Hepatocyte (in vitro differentiated cells): ENCODE measurements at regions not wholly inside any gene's neighbourhood (a gene's known extent, or its start where the extent isn't known, plus 50 kb on each side); places are given as distances from the start of the nearest gene placed in this dataset.

Experiments
- EZH2 ChIP-seq: fragments of 200-600 bp; sonication (generic); IDR thresholded peaks from 2 replicates; pipeline ENCODE4 v1.6.1; 2016; ENCODE audit warnings: antibody characterized with exemption, mild to moderate bottlenecking, borderline replicate concordance
- TF ChIP-seq, protein P1 (sequence below): fragments of 200-600 bp; sonication (generic); IDR thresholded peaks from 2 replicates; pipeline ENCODE4 v1.5.1; 2016; ENCODE audit warnings: antibody characterized with exemption, mild to moderate bottlenecking; ENCODE audit not compliant: poor library complexity

DNA sequence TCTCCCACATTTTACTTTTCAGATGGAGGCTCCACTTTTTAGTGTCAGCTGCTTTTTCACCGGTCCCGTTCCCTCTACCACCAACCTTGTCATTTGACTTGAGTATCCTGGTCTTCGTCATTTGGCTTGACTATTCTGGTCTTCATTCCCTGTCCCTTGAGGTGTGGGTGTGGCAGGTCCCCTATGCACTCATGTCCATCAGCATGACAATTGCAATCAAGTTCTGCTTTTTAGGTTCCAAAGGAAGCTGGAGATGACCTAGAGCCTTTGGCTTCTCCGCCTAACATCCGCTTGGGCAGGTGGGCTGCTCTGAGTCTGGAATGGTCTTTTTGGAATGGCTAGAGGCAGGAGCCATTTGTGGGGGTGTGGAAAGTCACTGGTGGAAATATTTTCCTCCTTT is 99.8 kb upstream of the MLN start:
- TF ChIP-seq, protein P1, sequence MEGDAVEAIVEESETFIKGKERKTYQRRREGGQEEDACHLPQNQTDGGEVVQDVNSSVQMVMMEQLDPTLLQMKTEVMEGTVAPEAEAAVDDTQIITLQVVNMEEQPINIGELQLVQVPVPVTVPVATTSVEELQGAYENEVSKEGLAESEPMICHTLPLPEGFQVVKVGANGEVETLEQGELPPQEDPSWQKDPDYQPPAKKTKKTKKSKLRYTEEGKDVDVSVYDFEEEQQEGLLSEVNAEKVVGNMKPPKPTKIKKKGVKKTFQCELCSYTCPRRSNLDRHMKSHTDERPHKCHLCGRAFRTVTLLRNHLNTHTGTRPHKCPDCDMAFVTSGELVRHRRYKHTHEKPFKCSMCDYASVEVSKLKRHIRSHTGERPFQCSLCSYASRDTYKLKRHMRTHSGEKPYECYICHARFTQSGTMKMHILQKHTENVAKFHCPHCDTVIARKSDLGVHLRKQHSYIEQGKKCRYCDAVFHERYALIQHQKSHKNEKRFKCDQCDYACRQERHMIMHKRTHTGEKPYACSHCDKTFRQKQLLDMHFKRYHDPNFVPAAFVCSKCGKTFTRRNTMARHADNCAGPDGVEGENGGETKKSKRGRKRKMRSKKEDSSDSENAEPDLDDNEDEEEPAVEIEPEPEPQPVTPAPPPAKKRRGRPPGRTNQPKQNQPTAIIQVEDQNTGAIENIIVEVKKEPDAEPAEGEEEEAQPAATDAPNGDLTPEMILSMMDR, result no peak
- no peak for TF ChIP-seq EZH2
